ENCODE measurements at regions not wholly inside any gene's neighbourhood (a gene's known extent, or its start where the extent isn't known, plus 50 kb on each side); places are given as distances from the start of the nearest gene placed in this dataset.

DNA sequence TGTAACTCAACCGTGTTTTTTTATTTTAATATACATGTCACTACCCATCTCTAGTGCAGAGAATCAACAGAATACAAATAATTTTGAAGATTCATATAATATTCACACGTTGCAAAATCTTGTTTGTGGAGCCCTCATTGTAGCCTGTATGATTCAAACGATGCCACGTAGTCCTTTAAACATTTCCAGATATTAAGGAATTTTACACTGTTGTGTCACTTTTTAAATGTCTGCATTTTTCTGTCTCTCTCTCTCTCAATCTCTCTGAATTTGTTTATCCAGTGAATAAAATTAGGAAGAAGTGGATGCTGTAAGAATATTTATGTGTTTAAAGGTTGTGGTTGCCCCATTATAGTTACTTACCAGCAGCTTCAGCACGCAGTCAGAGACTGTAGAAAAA, 262.0 kb downstream of the PAX1 start:
- ChIA-PET CTCF (ENCODE audit: partially characterized antibody) (no interaction called here), POLR2A (ENCODE audit: partially characterized antibody) (no interaction called here)
- no peaks in the 10 kb centered on the region for H3K36me3 ChIP-seq (ENCODE audit: insufficient read depth, low read length)
- H3K27ac ChIP-seq (ENCODE audit: low read depth, low read length) = no peak overlapping the region
- H3K4me1 Mint-ChIP-seq = no peaks in the 10 kb centered on the region
- no peak overlapping the region for H3K4me3 Mint-ChIP-seq
- no peak overlapping the region for H3K4me3 ChIP-seq (ENCODE audit: low read length in 2 of 2)
- no peaks in the 10 kb centered on the region for H3K27me3 ChIP-seq (ENCODE audit: insufficient read depth, low read length)
- H3K9me3 ChIP-seq (ENCODE audit: control insufficient read depth in 1 of 2, low read length in 2 of 2) = no peaks in the 10 kb centered on the region
- H3K4me1 ChIP-seq (ENCODE audit: insufficient read depth, low read length) = no peaks in the 10 kb centered on the region
- no peaks in the 10 kb centered on the region for H3K36me3 Mint-ChIP-seq
- H3K9me3 Mint-ChIP-seq = peaks cover 0 to 10% (median 4%) of the 10 kb centered on the region in 8 donors
- no peaks in the 10 kb centered on the region for H3K27me3 Mint-ChIP-seq
- no peak overlapping the region for H3K27ac Mint-ChIP-seq
- DNase-seq = no peak
- intact Hi-C loops (cut with micrococcal nuclease) = no loop called here

DNA sequence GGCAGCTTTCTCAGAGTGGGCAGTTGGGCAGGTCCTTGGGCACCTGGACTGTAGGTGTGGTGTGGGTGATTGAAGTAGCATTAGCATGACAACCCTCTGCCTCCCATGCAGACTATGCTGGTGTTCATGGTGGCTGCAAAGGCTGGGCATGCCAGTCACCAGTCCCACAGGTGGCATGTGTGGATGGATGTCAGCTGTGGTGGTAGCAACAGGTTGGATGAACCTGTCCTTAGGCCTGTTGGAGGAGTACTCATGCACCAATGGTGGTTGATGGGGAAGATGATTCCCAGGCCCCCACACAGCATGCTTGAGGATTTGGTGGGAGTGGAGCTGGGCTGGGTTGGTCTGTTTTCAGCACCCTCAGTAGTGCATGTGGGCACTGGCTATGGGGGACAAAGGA, 251.1 kb downstream of the PAX1 start:
- no peak for DNase-seq
- Mint-ChIP-seq H3K36me3 (no peaks in the 10 kb centered on the region), H3K9me3 (peaks cover 4 to 27% (median 13%) of the 10 kb centered on the region in 8 donors), H3K27me3 (no peaks in the 10 kb centered on the region), H3K4me3 (no peak overlapping the region), H3K27ac (no peak overlapping the region), H3K4me1 (no peaks in the 10 kb centered on the region)
- POLR2A ChIA-PET (ENCODE audit: partially characterized antibody) = no interaction called here
- H3K36me3 ChIP-seq (ENCODE audit: insufficient read depth, low read length) = no peaks in the 10 kb centered on the region
- intact Hi-C loops (cut with micrococcal nuclease) = no loop called here
- H3K27ac ChIP-seq (ENCODE audit: low read depth, low read length) = no peak overlapping the region
- no peak overlapping the region for H3K4me3 ChIP-seq (ENCODE audit: low read length in 2 of 2)
- no peaks in the 10 kb centered on the region for H3K27me3 ChIP-seq (ENCODE audit: insufficient read depth, low read length)
- H3K4me1 ChIP-seq (ENCODE audit: insufficient read depth, low read length) = no peaks in the 10 kb centered on the region
- H3K9me3 ChIP-seq (ENCODE audit: control insufficient read depth in 1 of 2, low read length in 2 of 2) = no peaks in the 10 kb centered on the region
- CTCF ChIA-PET (ENCODE audit: partially characterized antibody) = no interaction called here

DNA sequence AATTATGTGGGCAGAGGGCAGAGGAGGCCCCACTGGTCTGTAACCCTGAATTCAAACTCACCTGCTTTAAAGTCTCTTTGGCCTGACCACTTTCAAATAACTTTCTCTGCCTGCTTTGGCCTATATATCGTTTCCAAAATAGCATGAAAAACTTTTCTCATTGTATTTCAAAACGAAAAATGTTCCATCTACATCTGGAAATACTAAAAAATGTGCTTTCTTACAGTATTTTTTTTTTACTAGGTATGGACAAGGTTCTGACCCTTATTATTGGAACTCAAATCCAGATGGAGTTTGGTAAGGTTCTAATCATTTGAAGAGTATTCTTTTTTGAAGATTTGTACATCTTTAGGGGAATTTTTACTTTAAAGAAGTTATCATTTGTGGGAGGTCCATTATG, 241.9 kb downstream of the PAX1 start:
- H3K36me3 ChIP-seq (ENCODE audit: insufficient read depth, low read length) = no peaks in the 10 kb centered on the region
- no peaks in the 10 kb centered on the region for H3K4me1 ChIP-seq (ENCODE audit: insufficient read depth, low read length)
- Mint-ChIP-seq H3K36me3 (no peaks in the 10 kb centered on the region), H3K27me3 (no peaks in the 10 kb centered on the region), H3K27ac (no peak overlapping the region), H3K9me3 (peaks cover 0 to 25% (median 10%) of the 10 kb centered on the region in 8 donors), H3K4me1 (no peaks in the 10 kb centered on the region), H3K4me3 (no peak overlapping the region)
- POLR2A ChIA-PET (ENCODE audit: partially characterized antibody) = no interaction called here
- H3K27me3 ChIP-seq (ENCODE audit: insufficient read depth, low read length) = no peaks in the 10 kb centered on the region
- intact Hi-C loops (cut with micrococcal nuclease) = no loop called here
- no peaks in the 10 kb centered on the region for H3K9me3 ChIP-seq (ENCODE audit: control insufficient read depth in 1 of 2, low read length in 2 of 2)
- no peak overlapping the region for H3K27ac ChIP-seq (ENCODE audit: low read depth, low read length)
- CTCF ChIA-PET (ENCODE audit: partially characterized antibody) = no interaction called here
- no peak overlapping the region for H3K4me3 ChIP-seq (ENCODE audit: low read length in 2 of 2)
- no peak for DNase-seq

DNA sequence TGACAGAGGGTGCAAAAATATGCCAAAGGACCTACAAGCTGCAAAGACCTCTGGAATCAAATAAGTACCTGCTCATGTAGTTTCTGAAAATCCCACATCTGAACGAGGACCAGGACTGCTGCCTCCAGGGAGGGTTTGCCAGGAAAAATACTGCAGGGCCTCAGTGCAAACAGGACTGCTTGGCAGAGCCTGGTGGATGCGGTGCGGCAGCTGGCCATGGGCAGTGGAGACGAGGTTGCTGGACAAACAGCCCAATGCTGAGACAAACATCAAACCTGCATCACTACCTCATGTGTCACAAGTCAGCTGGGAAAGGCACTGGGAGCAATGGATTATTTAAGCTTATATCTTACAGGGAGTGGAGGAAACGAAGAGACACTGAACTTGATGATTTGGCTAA, 238.8 kb downstream of the PAX1 start:
- intact Hi-C loops (cut with micrococcal nuclease) = no loop called here
- DNase-seq = no peak
- Histone ChIP-seq H3K27me3 (ENCODE audit: insufficient read depth, low read length) (no peaks in the 10 kb centered on the region), H3K4me3 (ENCODE audit: low read length in 2 of 2) (no peak overlapping the region), H3K4me1 (ENCODE audit: insufficient read depth, low read length) (no peaks in the 10 kb centered on the region), H3K36me3 (ENCODE audit: insufficient read depth, low read length) (no peaks in the 10 kb centered on the region), H3K27ac (ENCODE audit: low read depth, low read length) (no peak overlapping the region), H3K9me3 (ENCODE audit: control insufficient read depth in 1 of 2, low read length in 2 of 2) (no peaks in the 10 kb centered on the region)
- Mint-ChIP-seq H3K9me3 (peaks cover under 1 to 27% (median 7%) of the 10 kb centered on the region in 8 donors), H3K36me3 (no peaks in the 10 kb centered on the region), H3K27me3 (no peaks in the 10 kb centered on the region), H3K4me1 (no peaks in the 10 kb centered on the region), H3K27ac (no peak overlapping the region), H3K4me3 (no peak overlapping the region)
- ChIA-PET POLR2A (ENCODE audit: partially characterized antibody) (no interaction called here), CTCF (ENCODE audit: partially characterized antibody) (no interaction called here)

DNA sequence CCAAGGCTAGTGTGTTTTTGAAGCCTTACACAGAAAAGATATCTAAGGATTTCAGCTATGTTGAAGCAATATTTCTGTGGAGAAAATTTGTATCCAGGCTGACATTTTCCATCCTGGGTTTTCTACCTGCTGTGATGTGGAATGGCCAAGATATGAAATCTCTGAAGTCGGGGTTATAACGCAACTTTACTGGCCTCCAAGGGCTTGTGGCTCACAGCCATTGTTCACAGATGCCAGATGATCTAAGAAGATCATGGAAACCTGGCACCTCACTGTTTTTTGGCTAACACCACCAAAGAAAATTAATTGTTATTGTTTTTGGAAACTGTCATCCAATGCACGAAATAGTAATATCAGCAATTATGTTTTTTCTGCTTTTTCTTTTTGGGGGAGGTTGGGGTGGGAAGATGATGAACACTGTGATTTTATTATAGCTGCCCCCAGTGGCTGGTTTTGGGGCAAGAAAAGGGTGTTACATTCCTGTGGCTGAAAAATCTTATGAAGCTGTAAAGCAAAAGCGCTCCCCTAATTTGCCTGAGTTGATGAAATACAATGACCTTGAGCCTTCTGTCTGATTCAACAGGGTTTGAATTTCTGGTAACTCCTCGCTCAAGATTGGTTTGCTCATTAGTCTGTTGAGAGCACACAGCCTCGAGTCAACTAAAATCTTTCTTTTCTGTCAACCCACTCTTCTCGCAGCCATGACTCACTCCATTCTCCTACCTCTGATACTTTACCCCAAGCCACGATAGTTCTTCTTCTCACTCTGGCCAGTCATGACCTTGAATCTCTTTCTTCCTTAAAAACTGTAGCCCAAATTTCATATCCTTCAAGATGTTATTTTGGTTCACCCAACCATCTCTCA, 236.7 kb downstream of the PAX1 start:
- DNase-seq = no peak
- intact Hi-C loops (cut with micrococcal nuclease) = no loop called here
- Mint-ChIP-seq H3K9me3 (peaks cover 0 to 25% (median 8%) of the 10 kb centered on the region in 8 donors), H3K36me3 (no peaks in the 10 kb centered on the region), H3K4me3 (no peak overlapping the region), H3K27ac (no peak overlapping the region), H3K4me1 (no peaks in the 10 kb centered on the region), H3K27me3 (no peaks in the 10 kb centered on the region)
- H3K4me1 ChIP-seq (ENCODE audit: insufficient read depth, low read length) = no peaks in the 10 kb centered on the region
- no peak overlapping the region for H3K4me3 ChIP-seq (ENCODE audit: low read length in 2 of 2)
- H3K27me3 ChIP-seq (ENCODE audit: insufficient read depth, low read length) = no peaks in the 10 kb centered on the region
- H3K27ac ChIP-seq (ENCODE audit: low read depth, low read length) = no peak overlapping the region
- no peaks in the 10 kb centered on the region for H3K9me3 ChIP-seq (ENCODE audit: control insufficient read depth in 1 of 2, low read length in 2 of 2)
- ChIA-PET CTCF (ENCODE audit: partially characterized antibody) (no interaction called here), POLR2A (ENCODE audit: partially characterized antibody) (no interaction called here)
- H3K36me3 ChIP-seq (ENCODE audit: insufficient read depth, low read length) = no peaks in the 10 kb centered on the region

DNA sequence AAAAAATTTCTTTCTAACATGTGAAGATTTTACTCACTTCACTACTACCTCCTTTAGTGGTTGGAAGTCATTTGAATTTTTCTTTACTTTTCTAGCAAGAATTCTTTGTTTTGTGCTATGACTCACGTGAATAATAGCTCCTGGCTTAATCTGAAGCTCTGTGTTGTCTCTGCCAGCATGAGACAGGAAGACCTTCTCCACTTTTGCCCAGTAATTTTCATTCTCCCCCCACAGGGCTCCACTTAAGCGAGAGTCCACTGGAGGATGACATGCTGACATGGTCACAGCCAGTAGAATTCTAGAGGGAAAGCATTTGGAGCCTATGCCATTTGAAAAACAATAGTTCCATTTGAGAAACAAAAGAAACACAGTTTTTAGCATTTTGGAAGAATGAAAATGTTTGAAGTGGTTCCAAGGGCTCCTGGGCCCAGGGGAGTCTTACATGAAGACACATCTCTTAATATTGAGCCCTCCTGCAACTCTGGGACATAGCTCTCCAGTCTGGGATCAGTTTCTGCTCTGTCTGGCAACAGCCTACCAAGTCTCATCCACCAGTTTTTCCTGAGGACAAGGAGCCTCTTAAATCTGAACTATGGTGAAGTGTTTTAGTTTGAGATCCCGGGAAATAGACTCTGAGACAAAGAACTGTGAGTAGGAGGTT, 231.4 kb downstream of the PAX1 start:
- Histone ChIP-seq H3K4me1 (ENCODE audit: insufficient read depth, low read length) (no peaks in the 10 kb centered on the region), H3K4me3 (ENCODE audit: low read length in 2 of 2) (no peak overlapping the region), H3K36me3 (ENCODE audit: insufficient read depth, low read length) (no peaks in the 10 kb centered on the region), H3K9me3 (ENCODE audit: control insufficient read depth in 1 of 2, low read length in 2 of 2) (no peaks in the 10 kb centered on the region), H3K27me3 (ENCODE audit: insufficient read depth, low read length) (no peaks in the 10 kb centered on the region), H3K27ac (ENCODE audit: low read depth, low read length) (no peak overlapping the region)
- intact Hi-C loops (cut with micrococcal nuclease) = no loop called here
- Mint-ChIP-seq H3K27me3 (no peaks in the 10 kb centered on the region), H3K36me3 (no peaks in the 10 kb centered on the region), H3K4me3 (no peak overlapping the region), H3K4me1 (no peaks in the 10 kb centered on the region), H3K9me3 (peaks cover 0 to 12% (median 5%) of the 10 kb centered on the region in 8 donors), H3K27ac (no peak overlapping the region)
- POLR2A ChIA-PET (ENCODE audit: partially characterized antibody) = no interaction called here
- CTCF ChIA-PET (ENCODE audit: partially characterized antibody) = no interaction called here
- DNase-seq = no peak

DNA sequence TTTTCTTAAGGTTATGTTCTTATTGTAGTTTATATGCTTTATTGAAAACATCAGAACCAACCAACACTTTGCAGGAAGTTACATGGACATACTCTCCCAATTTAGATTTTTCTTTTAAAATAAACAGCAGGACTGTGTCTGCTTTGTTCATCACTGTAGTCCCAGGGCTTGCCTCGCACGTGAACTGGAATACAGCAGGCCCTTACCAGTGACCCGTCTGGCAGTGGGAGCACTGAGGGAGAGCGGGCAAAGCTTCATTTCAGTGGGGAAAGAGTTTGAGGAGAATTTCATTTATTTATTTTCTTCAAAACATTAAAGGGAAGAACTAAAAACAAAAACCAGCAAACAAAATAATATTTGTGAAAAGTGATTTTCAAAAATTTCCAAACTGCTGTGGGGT, 230.8 kb downstream of the PAX1 start:
- Histone ChIP-seq H3K4me3 (ENCODE audit: low read length in 2 of 2) (no peak overlapping the region), H3K9me3 (ENCODE audit: control insufficient read depth in 1 of 2, low read length in 2 of 2) (no peaks in the 10 kb centered on the region), H3K4me1 (ENCODE audit: insufficient read depth, low read length) (no peaks in the 10 kb centered on the region), H3K27me3 (ENCODE audit: insufficient read depth, low read length) (no peaks in the 10 kb centered on the region), H3K27ac (ENCODE audit: low read depth, low read length) (no peak overlapping the region), H3K36me3 (ENCODE audit: insufficient read depth, low read length) (no peaks in the 10 kb centered on the region)
- POLR2A ChIA-PET (ENCODE audit: partially characterized antibody) = no interaction called here
- Mint-ChIP-seq H3K27me3 (no peaks in the 10 kb centered on the region), H3K27ac (no peak overlapping the region), H3K9me3 (peaks cover 0 to 12% (median 5%) of the 10 kb centered on the region in 8 donors), H3K4me3 (no peak overlapping the region), H3K4me1 (no peaks in the 10 kb centered on the region), H3K36me3 (no peaks in the 10 kb centered on the region)
- CTCF ChIA-PET (ENCODE audit: partially characterized antibody) = no interaction called here
- intact Hi-C loops (cut with micrococcal nuclease) = no loop called here
- no peak for DNase-seq

All from CD4-positive, alpha-beta memory T cell (primary cell).